HG03196 (cell line): ENCODE measurements at regions not wholly inside any gene's neighbourhood (a gene's known extent, or its start where the extent isn't known, plus 50 kb on each side); places are given as distances from the start of the nearest gene placed in this dataset.
"Not testable (repeated sequence)": the region's sequence is repeated elsewhere in the genome, so short reads cannot be mapped to it uniquely, and the experiment has no call there.

Source experiments
- ATAC-seq: cut with Tn5 transposase; IDR thresholded peaks from one replicate; pipeline ENCODE4 v1.9.1; 2021; ENCODE audit not compliant: unreplicated experiment

DNA sequence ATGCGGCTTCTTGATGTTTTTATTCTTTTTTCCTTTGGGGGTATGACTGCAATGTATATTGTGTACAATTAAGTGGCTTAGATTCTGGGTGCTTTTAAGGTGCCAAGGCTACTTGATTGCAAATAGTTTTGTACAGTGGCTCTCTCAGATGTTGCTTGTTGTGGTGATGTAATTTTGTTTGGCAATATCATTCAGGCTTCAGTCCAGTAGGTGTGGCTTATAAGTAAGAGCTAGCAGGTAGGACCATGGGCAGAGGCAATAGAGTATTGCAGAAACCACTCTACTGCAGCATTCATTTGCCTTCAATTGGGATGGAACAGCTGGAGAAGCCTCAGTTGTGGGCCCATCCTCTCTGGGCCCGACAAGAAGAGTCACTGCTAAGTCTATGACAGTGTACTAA lies 407.9 kb upstream of the MAN1A1 start:
- ATAC-seq: no peak

DNA sequence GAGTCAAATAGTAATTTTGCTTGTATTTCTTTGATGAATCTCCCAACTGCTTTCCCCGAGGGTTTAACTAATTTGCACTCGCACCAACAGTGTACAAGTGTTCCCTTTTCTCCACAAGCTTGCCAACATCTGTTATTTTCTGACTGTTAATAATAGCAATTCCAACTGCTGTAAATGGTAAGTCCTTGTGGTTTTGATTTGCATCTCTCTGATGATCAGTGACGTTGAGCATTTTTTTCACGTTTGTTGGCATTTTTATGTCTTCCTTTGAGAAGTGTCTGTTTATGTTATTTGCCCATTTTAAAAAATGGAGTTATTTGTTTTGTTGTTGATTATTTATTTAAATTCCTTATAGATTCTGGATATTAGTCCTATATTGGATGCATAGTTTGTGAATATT lies 399.8 kb upstream of the MAN1A1 start:
- ATAC-seq: no peak

- not testable (repeated sequence) for ATAC-seq
Observed at GRCh38 chr6:119748535-119748934, 399.0 kb upstream of the MAN1A1 start.

DNA sequence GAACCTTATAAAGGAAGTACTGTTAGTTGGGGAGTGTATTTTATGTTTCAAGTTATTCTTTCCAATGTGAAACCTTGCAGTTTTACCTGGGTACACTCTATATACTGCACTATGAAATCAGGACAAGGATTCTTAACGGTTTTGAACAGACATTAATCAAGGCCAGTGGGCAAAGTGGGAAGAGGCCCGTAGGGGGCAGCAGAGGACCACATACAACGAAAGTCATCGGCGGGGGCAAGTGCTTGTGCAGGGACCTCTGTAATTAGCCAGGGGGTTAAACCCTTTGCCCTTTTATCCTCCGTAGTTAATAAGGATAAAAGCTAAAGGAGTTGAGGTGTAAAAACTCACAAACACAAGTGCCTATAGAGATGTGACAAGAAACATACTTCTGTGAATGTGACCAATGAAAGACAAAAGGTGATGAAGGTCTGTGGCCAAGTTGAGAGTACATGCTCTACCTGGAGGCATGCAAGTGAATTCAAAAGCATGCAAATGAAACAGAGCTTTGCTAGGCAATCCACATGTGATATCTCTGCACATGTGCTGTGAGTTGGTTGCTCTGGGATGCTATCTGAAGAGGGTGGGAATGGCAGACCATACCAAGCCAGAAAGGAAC lies 392.7 kb upstream of the MAN1A1 start:
- ATAC-seq: peak; percentile 93

- no peak for ATAC-seq
Observed at GRCh38 chr6:119739769-119740168, 390.2 kb upstream of the MAN1A1 start.

- no peak for ATAC-seq
Observed at GRCh38 chr6:119738425-119738824, 388.9 kb upstream of the MAN1A1 start.

GRCh38 chr6:119736296-119737021 lies 386.9 kb upstream of the MAN1A1 start:
- no peak for ATAC-seq

DNA sequence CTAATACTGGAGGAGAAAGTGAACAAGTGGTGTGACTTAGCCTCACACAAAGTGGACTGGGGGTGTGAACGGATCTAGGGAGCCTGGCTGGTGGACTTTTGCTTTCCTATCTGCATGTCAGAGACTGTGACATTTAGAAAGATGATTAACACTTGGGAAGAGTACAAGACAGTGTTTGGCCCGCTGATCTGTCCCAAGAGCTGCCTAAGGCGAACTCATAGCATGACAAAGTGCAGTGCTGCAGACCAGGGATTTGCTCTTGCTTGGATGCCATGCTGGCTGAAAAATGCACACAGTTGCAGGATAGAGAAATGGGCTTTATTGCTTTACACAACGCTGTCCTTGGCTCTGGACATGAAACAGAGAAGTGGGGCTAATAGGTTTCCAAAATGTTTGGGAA lies 386.0 kb upstream of the MAN1A1 start:
- no peak for ATAC-seq

DNA sequence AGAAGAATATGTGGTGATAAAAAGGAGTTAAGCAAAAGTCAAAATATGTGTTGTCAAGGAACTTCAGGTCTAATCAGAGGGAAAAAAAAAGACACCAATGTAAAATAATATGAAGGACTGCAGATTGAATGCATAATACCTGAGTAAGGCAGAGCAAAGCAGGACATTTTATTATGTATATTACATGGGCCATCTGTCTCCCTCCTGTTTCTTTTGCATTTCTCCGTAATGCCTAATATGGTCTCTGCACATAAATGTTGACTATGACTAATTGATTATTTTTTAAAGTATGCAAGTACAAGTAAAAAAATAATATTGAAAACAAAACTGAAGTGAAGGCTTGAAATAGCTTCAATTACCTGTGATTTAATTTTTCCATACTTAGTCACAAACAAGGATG lies 384.7 kb upstream of the MAN1A1 start:
- ATAC-seq: no peak

- ATAC-seq: peak; percentile 79
Observed at GRCh38 chr6:119728935-119729334, 379.4 kb upstream of the MAN1A1 start.

DNA sequence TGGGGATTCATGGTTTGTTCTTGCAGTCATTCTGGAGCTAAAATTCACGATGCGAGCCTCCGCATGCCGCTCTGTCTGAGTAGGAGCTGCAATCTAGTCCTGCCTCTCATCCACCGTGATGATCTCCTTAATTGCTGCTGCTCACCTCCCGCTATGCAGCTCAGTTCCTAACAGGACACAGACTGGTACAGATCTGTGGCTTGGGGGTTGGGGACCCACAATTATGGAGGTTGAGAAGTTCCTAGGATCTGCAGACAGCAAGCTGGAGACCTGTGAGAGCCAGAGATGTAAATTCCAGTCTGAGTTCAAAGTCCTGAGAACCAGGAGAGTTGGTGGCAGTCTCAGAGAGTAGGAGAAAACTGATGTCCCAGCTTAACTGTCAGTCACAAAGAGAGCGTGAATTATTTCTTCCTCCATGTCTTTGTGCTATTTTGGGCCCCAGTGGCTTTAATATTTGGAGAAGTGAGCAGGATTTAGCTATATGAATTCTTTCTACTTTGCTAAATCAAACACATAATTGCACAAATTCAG lies 378.7 kb upstream of the MAN1A1 start:
- no peak for ATAC-seq

DNA sequence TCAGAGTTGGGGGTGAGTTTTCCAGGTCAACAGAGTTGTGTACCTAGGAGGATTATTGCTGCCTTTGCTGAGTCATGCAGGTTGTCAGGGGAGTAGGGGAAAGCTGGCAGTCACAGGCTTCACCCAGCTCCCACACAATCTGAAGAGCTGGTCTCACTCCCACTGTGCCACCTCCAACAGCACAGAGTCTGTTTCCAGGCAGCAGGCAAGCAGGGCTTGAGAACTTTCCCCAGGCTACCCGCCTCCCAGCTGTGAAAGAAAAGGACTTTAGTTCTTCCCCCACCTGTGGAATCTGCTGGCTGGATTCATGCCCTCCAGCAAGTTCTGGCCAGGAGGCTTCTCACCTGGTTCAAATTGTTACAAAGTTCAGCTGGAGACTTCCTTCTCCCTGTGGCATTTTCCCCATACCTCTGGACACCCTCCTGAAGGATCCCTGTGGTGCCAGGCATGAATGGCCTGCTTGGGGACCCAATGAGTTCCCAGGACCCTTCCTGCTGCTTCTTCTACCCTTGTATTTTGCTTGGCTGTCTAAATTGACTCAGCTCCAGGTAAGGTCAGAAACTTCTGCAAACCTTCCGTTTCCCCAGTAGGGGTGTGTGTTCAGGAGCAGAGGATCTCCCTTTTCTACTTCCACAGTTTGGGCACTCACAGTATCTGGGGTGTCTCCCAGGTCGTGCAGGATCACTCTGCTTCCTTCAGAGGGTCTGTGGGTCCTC lies 378.1 kb upstream of the MAN1A1 start:
- no peak for ATAC-seq

DNA sequence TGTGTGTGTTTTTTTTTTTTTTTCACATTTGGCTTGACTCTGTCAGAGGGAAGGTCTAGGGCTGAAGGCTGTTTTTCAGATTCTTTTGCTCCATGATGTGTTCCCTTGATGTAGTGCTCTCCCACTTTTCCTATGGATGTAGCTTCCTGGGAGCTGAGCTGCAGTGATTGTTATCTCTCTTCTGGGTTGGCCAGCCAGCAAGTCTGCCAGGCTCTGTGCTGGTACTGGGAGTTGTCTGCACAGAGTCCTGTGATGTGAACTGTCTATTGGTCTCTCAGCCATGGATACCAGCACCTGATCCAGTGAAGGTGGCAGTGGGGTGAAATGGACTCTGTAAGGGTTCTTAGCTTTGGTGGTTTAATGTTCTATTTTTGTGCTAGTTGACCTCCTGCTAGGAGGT lies 377.4 kb upstream of the MAN1A1 start:
- not testable (repeated sequence) for ATAC-seq

- no peak for ATAC-seq
Observed at GRCh38 chr6:119726086-119726485, 376.5 kb upstream of the MAN1A1 start.

DNA sequence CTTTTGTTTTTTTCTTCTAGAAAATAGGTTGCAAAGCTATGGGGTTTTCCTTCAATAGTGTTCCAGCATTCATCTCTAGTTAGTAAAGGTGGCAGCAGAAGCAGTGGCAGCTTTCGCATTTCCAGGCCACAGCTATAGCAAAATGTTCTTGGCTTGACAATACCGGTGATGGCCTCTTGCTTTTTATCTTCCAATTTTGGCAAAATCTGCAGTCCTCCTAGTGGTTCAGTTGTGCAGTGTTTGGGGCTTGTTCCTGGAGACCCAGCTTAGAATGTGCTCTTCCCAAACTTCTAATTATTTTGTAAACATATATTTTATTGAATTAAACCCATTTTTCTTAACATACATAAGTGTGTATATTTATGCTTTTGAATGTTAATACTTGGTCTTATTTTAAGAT lies 370.6 kb upstream of the MAN1A1 start:
- no peak for ATAC-seq

DNA sequence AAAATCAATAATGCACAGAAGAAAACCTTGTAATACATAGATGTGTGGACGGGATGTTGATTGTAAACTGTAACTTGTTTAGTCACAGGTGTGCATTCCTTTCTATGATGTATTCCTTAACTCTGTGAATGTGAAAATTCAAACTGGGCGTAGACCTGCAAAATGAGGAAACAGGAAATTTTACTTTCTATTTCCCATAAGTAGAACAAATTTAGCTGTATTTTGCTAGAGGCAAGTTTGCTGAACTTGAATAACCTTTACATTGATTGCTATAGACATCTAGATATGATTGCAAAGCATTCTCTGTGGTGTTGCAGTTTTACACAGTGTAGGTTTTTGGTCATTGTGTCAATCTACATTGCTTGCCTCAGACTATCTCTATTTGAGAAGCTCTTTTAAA lies 368.4 kb upstream of the MAN1A1 start:
- ATAC-seq: no peak

DNA sequence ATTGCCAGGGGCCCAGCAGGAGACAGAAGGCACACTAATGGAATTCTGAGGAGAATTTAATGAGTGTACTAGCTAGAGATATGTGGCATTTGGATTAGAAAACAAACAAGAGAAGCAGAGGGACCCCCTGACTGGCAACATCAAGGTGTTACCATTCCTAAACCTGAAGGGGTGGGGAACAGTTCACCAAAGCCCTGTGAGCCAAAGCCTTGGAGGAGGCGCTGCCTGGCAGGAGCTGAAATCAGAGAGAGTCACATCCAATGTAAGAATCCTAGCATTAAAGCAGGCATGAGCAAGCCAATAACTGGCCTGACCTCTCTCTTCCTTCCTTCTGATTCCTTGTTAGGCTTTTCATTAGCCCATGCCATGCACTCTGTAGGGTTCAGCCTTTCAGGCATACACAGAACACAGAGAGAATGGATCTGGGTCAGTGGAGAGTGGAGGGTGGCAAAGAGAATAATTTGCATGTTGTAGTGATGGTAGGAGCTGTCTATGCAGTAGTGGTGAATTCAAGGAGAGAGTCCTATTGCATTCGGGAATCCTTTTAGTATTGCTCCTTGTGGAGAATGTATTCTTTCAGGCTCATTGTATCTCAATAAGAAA lies 367.2 kb upstream of the MAN1A1 start:
- ATAC-seq: no peak

DNA sequence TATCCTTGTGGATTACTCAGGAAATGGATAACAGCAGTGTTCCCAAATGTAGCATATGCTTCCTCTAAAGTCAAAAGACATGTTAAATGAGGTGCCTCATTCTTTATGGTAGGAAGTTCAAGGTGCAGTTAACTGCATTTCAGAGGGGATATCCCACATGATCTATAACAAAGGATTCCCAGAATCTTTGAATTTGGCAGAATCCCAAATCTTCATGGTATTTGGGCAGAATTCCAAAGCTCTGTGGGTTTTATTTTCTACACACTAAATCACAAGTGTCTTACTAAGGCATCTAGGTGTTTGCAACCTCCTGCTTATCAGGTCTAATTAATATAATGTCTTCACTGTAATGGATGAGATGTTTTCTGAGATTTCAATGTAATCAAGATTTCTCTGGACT lies 364.3 kb upstream of the MAN1A1 start:
- no peak for ATAC-seq

DNA sequence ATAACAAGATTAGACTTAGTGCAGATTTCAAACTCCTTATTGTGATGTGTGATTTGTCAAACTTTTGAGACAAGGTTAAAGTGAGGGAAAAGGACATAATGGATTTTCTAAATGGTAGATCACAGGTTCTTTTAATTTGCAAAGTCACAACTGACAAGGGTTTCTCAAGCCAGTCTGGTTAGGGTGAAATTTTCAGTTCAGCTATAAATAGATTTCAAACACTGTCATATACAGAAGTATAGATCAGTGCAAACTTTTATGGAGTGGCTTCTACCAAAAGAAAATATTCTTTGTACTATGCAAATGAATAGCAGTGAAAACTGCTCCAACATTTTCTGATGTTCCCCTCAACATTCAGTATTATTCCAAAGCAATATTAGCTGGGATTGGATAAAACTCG lies 337.1 kb upstream of the MAN1A1 start:
- no peak for ATAC-seq

DNA sequence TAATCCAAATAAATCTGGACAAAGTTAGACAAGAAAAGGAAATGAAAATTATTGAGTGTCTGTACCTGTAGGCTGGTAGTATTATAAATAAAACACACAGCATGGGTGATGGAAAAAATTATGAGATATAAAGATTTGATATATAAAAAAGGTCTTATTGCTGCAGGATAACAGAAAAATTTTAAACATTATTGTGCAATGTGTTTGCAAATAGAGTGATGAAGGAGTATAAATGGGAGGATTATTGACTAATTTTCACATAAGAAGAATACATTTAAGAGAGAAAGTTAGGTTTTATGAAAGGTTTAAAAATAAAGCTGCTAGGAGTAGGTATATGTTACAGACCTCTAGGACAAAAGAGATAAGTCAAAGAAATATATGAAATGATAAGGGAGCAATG lies 336.7 kb upstream of the MAN1A1 start:
- no peak for ATAC-seq

GRCh38 chr6:119683671-119684070 lies 334.1 kb upstream of the MAN1A1 start:
- ATAC-seq: no peak

DNA sequence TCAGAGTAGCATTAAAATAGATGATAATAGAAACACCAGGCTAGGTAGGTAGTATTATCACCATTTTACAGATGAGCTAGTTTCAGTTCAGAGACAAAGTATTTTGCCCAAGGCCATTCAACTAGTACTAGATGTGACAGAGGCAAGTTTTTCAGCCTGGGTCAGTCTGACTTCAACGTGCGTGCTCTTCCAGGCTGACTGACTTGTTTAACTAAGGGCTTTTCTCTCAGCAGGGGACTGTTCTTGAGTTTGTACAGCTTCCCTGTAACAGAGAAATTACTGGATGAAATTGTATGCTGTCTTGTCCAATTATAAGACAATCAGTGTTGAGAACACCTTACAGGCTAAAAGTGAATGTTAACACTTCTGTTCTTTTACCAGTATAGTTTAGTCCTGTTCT lies 333.5 kb upstream of the MAN1A1 start:
- ATAC-seq: no peak
